HG03108 (cell line): ENCODE measurements at regions not wholly inside any gene's neighbourhood (a gene's known extent, or its start where the extent isn't known, plus 50 kb on each side); places are given as distances from the start of the nearest gene placed in this dataset.
"Not testable (repeated sequence)": the region's sequence is repeated elsewhere in the genome, so short reads cannot be mapped to it uniquely, and the experiment has no call there.

Experiments
- ATAC-seq: cut with Tn5 transposase; IDR thresholded peaks from one replicate; pipeline ENCODE4 v1.9.1; 2021; ENCODE audit warnings: moderate library complexity; ENCODE audit not compliant: unreplicated experiment

GRCh38 chr7:119964788-119965542 is 308.0 kb upstream of the KCND2 start:
- ATAC-seq: no peak

- no peak for ATAC-seq
Measured at GRCh38 chr7:119967221-119967620, 305.8 kb upstream of the KCND2 start.

GRCh38 chr7:119968411-119968810 is 304.6 kb upstream of the KCND2 start:
- not testable (repeated sequence) for ATAC-seq

- no peak for ATAC-seq
Measured at GRCh38 chr7:119969054-119969453, 303.9 kb upstream of the KCND2 start.

GRCh38 chr7:119969763-119970162 is 303.2 kb upstream of the KCND2 start:
- no peak for ATAC-seq

- no peak for ATAC-seq
Measured at GRCh38 chr7:119974972-119975371, 298.0 kb upstream of the KCND2 start.

- no peak for ATAC-seq
Measured at GRCh38 chr7:119982884-119983283, 290.1 kb upstream of the KCND2 start.

GRCh38 chr7:119983468-119983867 is 289.5 kb upstream of the KCND2 start:
- ATAC-seq: no peak

- no peak for ATAC-seq
Measured at GRCh38 chr7:119984247-119984646, 288.7 kb upstream of the KCND2 start.

GRCh38 chr7:119988401-119988800 is 284.6 kb upstream of the KCND2 start:
- no peak for ATAC-seq

- ATAC-seq: no peak
Measured at GRCh38 chr7:119994928-119995327, 278.0 kb upstream of the KCND2 start.

GRCh38 chr7:119996634-119997033 is 276.3 kb upstream of the KCND2 start:
- ATAC-seq: no peak

- no peak for ATAC-seq
Measured at GRCh38 chr7:119999738-120000475, 273.1 kb upstream of the KCND2 start.

GRCh38 chr7:120005720-120006119 is 267.3 kb upstream of the KCND2 start:
- ATAC-seq: no peak

- not testable (repeated sequence) for ATAC-seq
Measured at GRCh38 chr7:120014301-120014700, 258.7 kb upstream of the KCND2 start.

GRCh38 chr7:120014925-120015465 is 258.0 kb upstream of the KCND2 start:
- no peak for ATAC-seq

GRCh38 chr7:120021085-120021484 is 251.9 kb upstream of the KCND2 start:
- ATAC-seq: no peak

GRCh38 chr7:120023494-120024167 is 249.3 kb upstream of the KCND2 start:
- ATAC-seq: no peak

GRCh38 chr7:120028636-120029035 is 244.3 kb upstream of the KCND2 start:
- no peak for ATAC-seq

GRCh38 chr7:120030876-120031275 is 242.1 kb upstream of the KCND2 start:
- no peak for ATAC-seq

- no peak for ATAC-seq
Measured at GRCh38 chr7:120033114-120033513, 239.9 kb upstream of the KCND2 start.

- no peak for ATAC-seq
Measured at GRCh38 chr7:120039138-120039537, 233.8 kb upstream of the KCND2 start.
